Epithelial cell of esophagus (primary cell): ENCODE measurements at regions not wholly inside any gene's neighbourhood (a gene's known extent, or its start where the extent isn't known, plus 50 kb on each side); places are given as distances from the start of the nearest gene placed in this dataset.

Experiments used
- DNase-seq: peaks from one replicate; pipeline ENCODE4 v3.0.0; 2010; ENCODE audit warnings: low read depth
- H3K4me3 ChIP-seq: 2 replicates; pipeline ENCODE4 v1.5.1; 2011; ENCODE audit warnings: mild to moderate bottlenecking, low read length, control low read depth
- CTCF ChIP-seq: IDR thresholded peaks from 2 replicates; pipeline ENCODE4 v1.5.1; 2011; ENCODE audit warnings: low read depth, mild to moderate bottlenecking, low read length, control low read depth, inconsistent platforms; ENCODE audit not compliant: insufficient read depth; ENCODE audit errors: missing control alignments

- DNase-seq: no peak
- no peak for TF ChIP-seq CTCF
- no peak overlapping the region for H3K4me3 ChIP-seq
Observed at GRCh38 chrX:39165185-39165584, 363.9 kb downstream of the MID1IP1 start.

DNA sequence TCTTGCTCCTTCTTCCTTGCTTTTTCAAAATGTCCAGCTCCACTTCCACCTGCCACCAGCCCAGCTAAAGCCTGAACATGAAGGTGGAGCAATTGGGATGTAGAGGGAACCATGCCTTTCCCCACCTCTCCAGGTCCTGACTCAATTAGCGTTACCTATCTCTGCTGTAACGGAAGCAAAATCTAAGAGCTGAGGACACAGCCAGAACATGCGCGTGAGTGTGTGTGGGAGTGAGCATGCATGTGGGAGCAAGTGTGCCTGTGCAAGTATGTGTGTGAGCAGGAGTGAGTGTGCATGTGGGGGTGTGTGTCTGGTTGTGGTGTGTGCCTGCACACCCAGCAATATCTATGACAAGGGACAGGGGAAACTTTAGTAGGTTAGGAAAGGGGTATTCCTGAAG is 364.5 kb downstream of the MID1IP1 start:
- DNase-seq: no peak
- no peak for TF ChIP-seq CTCF
- no peak overlapping the region for H3K4me3 ChIP-seq

- DNase-seq: no peak
- no peak overlapping the region for H3K4me3 ChIP-seq
- no peak for TF ChIP-seq CTCF
Observed at GRCh38 chrX:39167791-39168190, 366.5 kb downstream of the MID1IP1 start.

GRCh38 chrX:39168609-39169008 is 367.4 kb downstream of the MID1IP1 start:
- H3K4me3 ChIP-seq: no peak overlapping the region
- no peak for TF ChIP-seq CTCF
- DNase-seq: no peak

GRCh38 chrX:39169976-39170375 is 368.7 kb downstream of the MID1IP1 start:
- no peak for DNase-seq

GRCh38 chrX:39170464-39170863 is 369.2 kb downstream of the MID1IP1 start:
- DNase-seq: no peak

More at GRCh38 chrX:39169976-39170375, 368.7 kb downstream of the MID1IP1 start:
- TF ChIP-seq CTCF: no peak
- H3K4me3 ChIP-seq: no peak overlapping the region

More at GRCh38 chrX:39170464-39170863, 369.2 kb downstream of the MID1IP1 start:
- H3K4me3 ChIP-seq: no peak overlapping the region
- no peak for TF ChIP-seq CTCF
